ENCODE measurements at regions not wholly inside any gene's neighbourhood (a gene's known extent, or its start where the extent isn't known, plus 50 kb on each side); places are given as distances from the start of the nearest gene placed in this dataset.
"Not testable (repeated sequence)": the region's sequence is repeated elsewhere in the genome, so short reads cannot be mapped to it uniquely, and the experiment has no call there.

DNA sequence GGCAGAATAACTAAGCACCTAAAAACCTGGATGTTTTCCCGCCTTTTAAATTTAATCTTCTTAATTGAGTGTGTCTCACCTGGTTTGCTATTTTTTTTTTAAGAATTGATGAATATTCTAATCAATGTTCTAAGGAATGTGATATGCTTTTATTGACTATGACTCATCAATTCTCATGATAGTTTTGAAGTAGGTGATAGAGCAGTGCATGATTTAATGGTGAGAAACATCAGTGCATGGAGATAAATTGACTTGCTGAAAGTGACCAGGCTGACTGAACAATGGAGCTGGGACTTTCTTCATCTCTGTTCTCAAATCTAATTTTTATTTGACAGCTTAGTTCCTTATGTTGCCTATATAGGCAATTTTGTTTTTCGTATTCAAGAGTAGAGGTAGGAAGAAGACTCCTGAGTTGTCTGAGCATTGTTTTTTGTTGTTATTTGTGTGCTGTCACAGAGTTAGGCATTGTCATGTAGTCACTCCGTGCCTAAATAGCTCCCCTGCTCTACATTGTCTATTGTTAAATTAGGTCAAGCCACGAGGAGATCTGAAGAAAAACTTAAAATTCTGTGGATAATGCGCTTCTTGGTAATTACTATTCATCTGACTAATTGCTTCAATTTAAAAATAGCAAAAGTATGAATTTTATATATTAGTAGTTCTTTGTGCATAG lies 59.0 kb upstream of the NUTM2F start:
- H3K27ac ChIP-seq (ENCODE audit: low read depth, low read length); H3K4me3 ChIP-seq (ENCODE audit: low read length); H3K9ac ChIP-seq (ENCODE audit: low read depth, low read length); H3K4me1 ChIP-seq (ENCODE audit: insufficient read depth, low read length); H3K36me3 ChIP-seq (ENCODE audit: insufficient read depth, low read length); H3K9me3 ChIP-seq (ENCODE audit: insufficient read depth, low read depth, low read length); H3K27me3 ChIP-seq (ENCODE audit: insufficient read depth, low read length): not testable (repeated sequence)
- WGBS: no CpG with 5 or more reads among the region's 5 CpGs

- not testable (repeated sequence) for H3K36me3 ChIP-seq (ENCODE audit: insufficient read depth, low read length); H3K4me1 ChIP-seq (ENCODE audit: insufficient read depth, low read length); H3K27me3 ChIP-seq (ENCODE audit: insufficient read depth, low read length); H3K27ac ChIP-seq (ENCODE audit: low read depth, low read length); H3K9ac ChIP-seq (ENCODE audit: low read depth, low read length); H3K4me3 ChIP-seq (ENCODE audit: low read length); H3K9me3 ChIP-seq (ENCODE audit: insufficient read depth, low read depth, low read length)
- WGBS: 100% methylated on average over 2 of the region's 2 CpGs
Measured at GRCh38 chr9:94388011-94388406, 59.6 kb upstream of the NUTM2F start.

GRCh38 chr9:94390425-94391098 lies 62.1 kb upstream of the NUTM2F start:
- not testable (repeated sequence) for H3K27ac ChIP-seq (ENCODE audit: low read depth, low read length); H3K9ac ChIP-seq (ENCODE audit: low read depth, low read length); H3K36me3 ChIP-seq (ENCODE audit: insufficient read depth, low read length); H3K27me3 ChIP-seq (ENCODE audit: insufficient read depth, low read length); H3K4me3 ChIP-seq (ENCODE audit: low read length); H3K4me1 ChIP-seq (ENCODE audit: insufficient read depth, low read length); H3K9me3 ChIP-seq (ENCODE audit: insufficient read depth, low read depth, low read length)
- WGBS: 95% methylated on average over 3 of the region's 5 CpGs

GRCh38 chr9:94392971-94393624 lies 64.7 kb upstream of the NUTM2F start:
- not testable (repeated sequence) for H3K4me3 ChIP-seq (ENCODE audit: low read length); H3K27ac ChIP-seq (ENCODE audit: low read depth, low read length); H3K4me1 ChIP-seq (ENCODE audit: insufficient read depth, low read length); H3K9me3 ChIP-seq (ENCODE audit: insufficient read depth, low read depth, low read length); H3K36me3 ChIP-seq (ENCODE audit: insufficient read depth, low read length); H3K27me3 ChIP-seq (ENCODE audit: insufficient read depth, low read length); H3K9ac ChIP-seq (ENCODE audit: low read depth, low read length)
- no CpG with 5 or more reads among the region's 2 CpGs for WGBS

GRCh38 chr9:94397766-94398379 lies 69.4 kb upstream of the NUTM2F start:
- not testable (repeated sequence) for H3K36me3 ChIP-seq (ENCODE audit: insufficient read depth, low read length); H3K9me3 ChIP-seq (ENCODE audit: insufficient read depth, low read depth, low read length); H3K4me1 ChIP-seq (ENCODE audit: insufficient read depth, low read length); H3K9ac ChIP-seq (ENCODE audit: low read depth, low read length); H3K4me3 ChIP-seq (ENCODE audit: low read length); H3K27ac ChIP-seq (ENCODE audit: low read depth, low read length); H3K27me3 ChIP-seq (ENCODE audit: insufficient read depth, low read length)
- 100% methylated on average over 1 of the region's 3 CpGs for whole genome bisulfite sequencing

GRCh38 chr9:94400461-94400860 lies 72.0 kb upstream of the NUTM2F start:
- H3K4me1 ChIP-seq (ENCODE audit: insufficient read depth, low read length); H3K36me3 ChIP-seq (ENCODE audit: insufficient read depth, low read length); H3K4me3 ChIP-seq (ENCODE audit: low read length); H3K27me3 ChIP-seq (ENCODE audit: insufficient read depth, low read length); H3K27ac ChIP-seq (ENCODE audit: low read depth, low read length); H3K9me3 ChIP-seq (ENCODE audit: insufficient read depth, low read depth, low read length); H3K9ac ChIP-seq (ENCODE audit: low read depth, low read length): not testable (repeated sequence)
- 94% methylated on average over 2 of the region's 4 CpGs for WGBS

DNA sequence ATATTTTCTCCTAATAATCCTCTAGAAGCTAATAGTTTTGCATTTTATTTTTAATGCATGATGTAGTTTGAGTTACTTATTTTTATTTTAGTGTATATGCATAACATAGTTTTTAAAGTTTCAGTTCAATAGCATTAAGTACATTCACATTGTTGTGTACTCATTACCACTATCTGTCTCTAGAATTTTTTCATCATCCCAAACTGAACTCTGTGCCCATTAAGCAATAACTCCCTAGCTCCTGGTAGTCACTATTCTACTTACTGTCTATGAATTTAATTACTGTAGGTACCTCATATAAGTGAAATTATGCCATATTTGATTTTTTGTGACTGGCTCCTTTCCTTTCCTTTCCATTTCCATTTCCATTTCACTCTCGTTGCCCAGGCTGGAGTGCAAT lies 74.4 kb upstream of the NUTM2F start:
- not testable (repeated sequence) for H3K9ac ChIP-seq (ENCODE audit: low read depth, low read length); H3K4me1 ChIP-seq (ENCODE audit: insufficient read depth, low read length); H3K27me3 ChIP-seq (ENCODE audit: insufficient read depth, low read length); H3K9me3 ChIP-seq (ENCODE audit: insufficient read depth, low read depth, low read length); H3K27ac ChIP-seq (ENCODE audit: low read depth, low read length); H3K4me3 ChIP-seq (ENCODE audit: low read length); H3K36me3 ChIP-seq (ENCODE audit: insufficient read depth, low read length)
- 98% methylated on average over 1 of the region's 1 CpG for WGBS

DNA sequence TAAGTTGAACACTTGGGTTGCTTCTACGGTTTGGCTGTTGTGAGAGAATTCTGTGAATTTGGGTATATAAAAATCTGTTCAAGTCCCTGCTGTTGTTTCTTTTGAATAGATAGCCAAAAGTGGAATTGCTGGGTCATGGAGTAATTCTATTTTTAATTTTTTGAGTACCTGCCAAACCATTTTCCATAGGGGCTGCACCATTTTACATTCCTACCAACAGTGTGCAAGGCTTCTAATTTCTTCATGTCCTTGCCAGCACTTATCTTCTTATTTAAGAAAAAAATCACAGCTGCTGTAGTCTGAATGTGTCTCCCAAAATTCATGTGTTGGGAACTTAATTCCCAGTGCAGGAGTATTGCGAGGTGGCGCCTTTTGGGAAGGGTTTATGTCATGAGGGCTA lies 75.1 kb upstream of the NUTM2F start:
- not testable (repeated sequence) for H3K36me3 ChIP-seq (ENCODE audit: insufficient read depth, low read length); H3K27ac ChIP-seq (ENCODE audit: low read depth, low read length); H3K4me1 ChIP-seq (ENCODE audit: insufficient read depth, low read length); H3K9ac ChIP-seq (ENCODE audit: low read depth, low read length); H3K4me3 ChIP-seq (ENCODE audit: low read length); H3K27me3 ChIP-seq (ENCODE audit: insufficient read depth, low read length); H3K9me3 ChIP-seq (ENCODE audit: insufficient read depth, low read depth, low read length)
- 98% methylated on average over 2 of the region's 3 CpGs for WGBS

DNA sequence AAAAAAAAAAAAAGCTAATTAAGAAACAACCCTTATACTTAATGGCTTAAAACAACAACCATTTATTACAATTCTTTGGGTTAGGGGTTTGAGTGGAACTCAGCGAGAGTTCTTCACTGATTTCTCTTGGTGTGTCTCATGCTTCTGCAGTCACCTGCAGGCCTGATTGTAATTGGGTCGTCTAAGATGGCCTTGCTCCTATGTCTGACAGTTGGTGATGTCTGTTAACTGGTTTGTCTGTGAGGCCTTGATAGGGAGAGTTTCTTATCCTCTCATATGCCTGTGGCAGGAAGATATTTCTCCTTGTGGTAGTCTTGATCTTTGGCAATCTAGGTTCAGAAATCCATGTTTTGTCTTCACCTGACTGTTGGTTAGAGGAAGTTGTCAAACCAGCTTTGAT lies 85.2 kb upstream of the NUTM2F start:
- H3K9me3 ChIP-seq (ENCODE audit: insufficient read depth, low read depth, low read length); H3K36me3 ChIP-seq (ENCODE audit: insufficient read depth, low read length); H3K9ac ChIP-seq (ENCODE audit: low read depth, low read length); H3K4me1 ChIP-seq (ENCODE audit: insufficient read depth, low read length); H3K4me3 ChIP-seq (ENCODE audit: low read length); H3K27ac ChIP-seq (ENCODE audit: low read depth, low read length); H3K27me3 ChIP-seq (ENCODE audit: insufficient read depth, low read length): not testable (repeated sequence)
- WGBS: 88% methylated on average over 2 of the region's 2 CpGs

DNA sequence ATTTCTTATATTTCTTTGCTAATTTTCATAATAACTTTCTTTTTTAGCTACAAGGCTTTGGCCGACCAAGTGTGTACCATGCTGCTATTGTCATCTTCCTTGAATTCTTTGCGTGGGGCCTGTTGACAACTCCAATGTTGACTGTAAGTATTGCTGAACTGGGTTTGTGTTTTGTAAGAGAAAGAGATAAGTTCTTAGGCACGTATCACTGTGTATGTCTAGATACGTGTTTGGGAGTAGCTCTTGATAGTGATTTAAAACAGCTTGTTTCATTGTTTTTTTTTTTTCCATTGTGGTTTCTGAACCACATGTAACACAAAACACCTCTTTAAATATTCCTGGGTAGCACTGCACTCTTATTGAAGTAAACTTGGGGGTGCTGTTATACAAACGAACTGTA lies 86.7 kb upstream of the NUTM2F start:
- not testable (repeated sequence) for H3K9me3 ChIP-seq (ENCODE audit: insufficient read depth, low read depth, low read length); H3K4me3 ChIP-seq (ENCODE audit: low read length); H3K36me3 ChIP-seq (ENCODE audit: insufficient read depth, low read length); H3K27ac ChIP-seq (ENCODE audit: low read depth, low read length); H3K9ac ChIP-seq (ENCODE audit: low read depth, low read length); H3K27me3 ChIP-seq (ENCODE audit: insufficient read depth, low read length); H3K4me1 ChIP-seq (ENCODE audit: insufficient read depth, low read length)
- 98% methylated on average over 4 of the region's 5 CpGs for WGBS

- not testable (repeated sequence) for H3K4me1 ChIP-seq (ENCODE audit: insufficient read depth, low read length); H3K36me3 ChIP-seq (ENCODE audit: insufficient read depth, low read length); H3K9me3 ChIP-seq (ENCODE audit: insufficient read depth, low read depth, low read length); H3K27ac ChIP-seq (ENCODE audit: low read depth, low read length); H3K9ac ChIP-seq (ENCODE audit: low read depth, low read length); H3K4me3 ChIP-seq (ENCODE audit: low read length); H3K27me3 ChIP-seq (ENCODE audit: insufficient read depth, low read length)
- 75% methylated on average over 3 of the region's 5 CpGs for WGBS
Measured at GRCh38 chr9:94420098-94420497, 91.7 kb upstream of the NUTM2F start.
